ENCODE measurements at regions not wholly inside any gene's neighbourhood (a gene's known extent, or its start where the extent isn't known, plus 50 kb on each side); places are given as distances from the start of the nearest gene placed in this dataset.

GRCh38 chr3:165451371-165452070 lies 255.3 kb upstream of the SLITRK3 start:
- Histone ChIP-seq H3K4me1 (no peaks in the 10 kb centered on the region), H3K36me3 (no peaks in the 10 kb centered on the region), H3K27me3 (no peaks in the 10 kb centered on the region), H3K27ac (no peak overlapping the region), H3K9me3 (no peaks in the 10 kb centered on the region), H3K4me3 (no peak overlapping the region)
- TF ChIP-seq CTCF (IDR thresholded peaks at IDR 0.05): no peak
- DNase-seq (no peak), ATAC-seq (no peak)
- intact Hi-C loops (cut with DNase I): no loop called here

- Histone ChIP-seq H3K27me3 (no peaks in the 10 kb centered on the region), H3K27ac (no peak overlapping the region), H3K4me1 (no peaks in the 10 kb centered on the region), H3K36me3 (no peaks in the 10 kb centered on the region), H3K9me3 (no peaks in the 10 kb centered on the region), H3K4me3 (no peak overlapping the region)
- TF ChIP-seq CTCF (IDR thresholded peaks at IDR 0.05): no peak
- DNase-seq: no peak
- intact Hi-C loops (cut with DNase I): no loop called here
- ATAC-seq: no peak
Observed at GRCh38 chr3:165446555-165446954, 250.4 kb upstream of the SLITRK3 start.

- intact Hi-C loops (cut with DNase I): no loop called here
Observed at GRCh38 chr3:165444745-165445144, 248.6 kb upstream of the SLITRK3 start.

GRCh38 chr3:165443664-165444063 lies 247.5 kb upstream of the SLITRK3 start:
- no peak for ATAC-seq
- Histone ChIP-seq H3K27me3 (no peaks in the 10 kb centered on the region), H3K4me3 (no peak overlapping the region), H3K36me3 (no peaks in the 10 kb centered on the region), H3K4me1 (no peaks in the 10 kb centered on the region), H3K9me3 (no peaks in the 10 kb centered on the region), H3K27ac (no peak overlapping the region)
- intact Hi-C loops (cut with DNase I): no loop called here
- no peak for DNase-seq
- no peak for TF ChIP-seq CTCF (IDR thresholded peaks at IDR 0.05)

More at GRCh38 chr3:165444745-165445144, 248.6 kb upstream of the SLITRK3 start:
- Histone ChIP-seq H3K36me3 (no peaks in the 10 kb centered on the region), H3K4me3 (no peak overlapping the region), H3K27me3 (no peaks in the 10 kb centered on the region), H3K9me3 (no peaks in the 10 kb centered on the region), H3K4me1 (no peaks in the 10 kb centered on the region), H3K27ac (no peak overlapping the region)
- TF ChIP-seq CTCF (IDR thresholded peaks at IDR 0.05): no peak
- DNase-seq (no peak), ATAC-seq (no peak)

- H3K27me3 ChIP-seq: no peaks in the 10 kb centered on the region
- TF ChIP-seq CTCF (IDR thresholded peaks at IDR 0.05): no peak
- H3K9me3 ChIP-seq: no peaks in the 10 kb centered on the region
- H3K4me1 ChIP-seq: no peaks in the 10 kb centered on the region
- ATAC-seq: no peak
- no peak for DNase-seq
- H3K4me3 ChIP-seq: no peak overlapping the region
- H3K27ac ChIP-seq: no peak overlapping the region
- H3K36me3 ChIP-seq: no peaks in the 10 kb centered on the region
- intact Hi-C loops (cut with DNase I): no loop called here
Observed at GRCh38 chr3:165442061-165442460, 245.9 kb upstream of the SLITRK3 start.

GRCh38 chr3:165440380-165440779 lies 244.2 kb upstream of the SLITRK3 start:
- H3K27ac ChIP-seq: no peak overlapping the region
- no peaks in the 10 kb centered on the region for H3K27me3 ChIP-seq
- H3K4me3 ChIP-seq: no peak overlapping the region
- no peak for ATAC-seq
- no peak for TF ChIP-seq CTCF (IDR thresholded peaks at IDR 0.05)
- H3K9me3 ChIP-seq: no peaks in the 10 kb centered on the region
- intact Hi-C loops (cut with DNase I): no loop called here
- H3K36me3 ChIP-seq: no peaks in the 10 kb centered on the region
- DNase-seq: no peak
- no peaks in the 10 kb centered on the region for H3K4me1 ChIP-seq

Measured in upper lobe of right lung (tissue), 1 donor.